ENCODE measurements at regions not wholly inside any gene's neighbourhood (a gene's known extent, or its start where the extent isn't known, plus 50 kb on each side); places are given as distances from the start of the nearest gene placed in this dataset.

DNA sequence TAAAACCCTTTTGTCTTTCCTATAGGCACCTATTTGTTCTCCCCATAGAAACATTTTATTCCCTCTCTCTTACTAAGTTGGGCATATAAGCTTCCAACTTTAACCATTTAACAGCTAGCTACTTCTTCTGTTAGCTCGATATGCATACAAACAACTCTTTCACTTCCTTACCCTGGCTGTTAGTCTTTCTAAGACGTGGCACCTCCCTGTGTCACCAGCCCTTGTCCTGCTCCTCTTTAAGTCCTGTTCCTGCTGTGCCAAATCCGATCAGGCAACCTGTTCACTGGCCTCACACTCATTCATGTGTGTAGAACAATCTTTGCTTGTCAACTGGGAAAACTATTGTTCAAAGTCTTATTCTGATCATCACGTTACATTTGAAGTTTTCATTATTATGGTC is 1376.1 kb upstream of the TENM4 start:
- no peak for DNase-seq

- no peak for DNase-seq
Observed at GRCh38 chr11:80816454-80816847, 1375.6 kb upstream of the TENM4 start.

DNA sequence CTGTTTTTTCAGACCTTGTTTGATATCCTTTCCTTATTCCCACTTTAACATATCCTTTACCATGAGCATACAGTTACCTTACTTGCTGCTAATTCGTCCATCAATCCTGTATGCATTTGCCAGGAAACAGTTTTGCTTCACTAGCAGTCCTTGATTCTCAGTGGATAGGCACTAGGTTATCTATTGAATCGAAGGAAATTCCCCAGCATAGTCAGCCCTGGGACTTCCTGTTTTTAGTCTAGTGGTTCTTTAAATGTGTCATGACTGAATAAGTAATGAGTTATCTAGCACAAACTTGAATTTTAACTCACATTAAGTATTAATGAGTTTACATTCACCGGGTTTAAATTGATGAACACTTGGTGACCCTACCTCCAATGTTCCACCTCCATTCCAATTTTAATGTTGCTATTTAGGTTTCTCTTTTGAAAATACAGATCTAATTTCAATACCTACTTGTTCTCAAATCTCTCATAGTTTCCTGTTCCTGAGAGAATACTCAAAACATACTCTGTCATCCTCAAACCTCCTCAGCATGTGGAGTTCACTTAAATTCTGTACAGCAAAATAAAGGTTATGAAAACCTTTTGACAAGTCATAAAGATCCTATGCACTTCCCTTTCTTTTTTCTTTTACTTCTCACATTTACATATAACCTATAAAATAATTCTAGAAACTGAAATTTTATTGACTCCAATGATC is 1375.1 kb upstream of the TENM4 start:
- no peak for DNase-seq

DNA sequence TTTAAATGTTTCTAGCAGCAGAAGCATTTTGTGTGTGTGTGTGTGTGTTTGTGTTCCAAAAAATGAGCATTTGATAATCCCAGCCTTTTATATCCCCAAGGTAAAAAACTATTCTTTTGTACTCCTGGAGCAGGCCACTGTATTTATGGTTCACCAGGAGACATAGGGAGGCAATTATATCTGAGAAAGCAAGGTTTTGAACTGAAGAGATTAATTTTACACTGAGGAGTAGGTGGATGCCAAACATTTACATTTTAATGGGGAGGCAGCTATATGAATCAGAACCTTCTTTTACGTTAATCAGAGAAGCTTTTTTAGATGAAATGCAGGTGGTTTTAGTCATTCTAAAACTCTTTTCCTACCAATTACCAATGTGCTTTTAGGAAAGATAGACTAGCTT is 1374.0 kb upstream of the TENM4 start:
- DNase-seq, result no peak

GRCh38 chr11:80810695-80811094 is 1369.9 kb upstream of the TENM4 start:
- DNase-seq, result no peak

DNA sequence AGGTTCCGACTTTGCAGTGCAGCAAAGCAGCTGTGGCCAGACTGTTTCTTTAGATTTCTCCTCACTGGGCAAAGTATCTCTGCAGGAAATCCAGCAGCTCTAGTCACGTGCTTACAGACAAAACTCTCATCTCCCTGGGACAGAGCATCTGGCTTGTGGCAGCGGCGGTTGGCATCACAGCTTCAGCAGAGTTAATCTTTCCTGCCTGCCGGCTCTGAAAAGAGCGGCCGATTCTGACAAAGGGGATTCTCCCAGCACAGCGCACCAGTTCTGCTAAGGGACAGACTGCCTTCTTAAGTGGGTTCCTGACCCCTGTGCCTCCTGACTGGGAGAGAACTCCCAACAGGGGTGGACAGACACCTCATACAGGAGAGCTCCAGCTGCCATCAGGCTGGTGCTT is 1357.3 kb upstream of the TENM4 start:
- no peak for DNase-seq

- no peak for DNase-seq
Observed at GRCh38 chr11:80783561-80783960, 1342.7 kb upstream of the TENM4 start.

DNA sequence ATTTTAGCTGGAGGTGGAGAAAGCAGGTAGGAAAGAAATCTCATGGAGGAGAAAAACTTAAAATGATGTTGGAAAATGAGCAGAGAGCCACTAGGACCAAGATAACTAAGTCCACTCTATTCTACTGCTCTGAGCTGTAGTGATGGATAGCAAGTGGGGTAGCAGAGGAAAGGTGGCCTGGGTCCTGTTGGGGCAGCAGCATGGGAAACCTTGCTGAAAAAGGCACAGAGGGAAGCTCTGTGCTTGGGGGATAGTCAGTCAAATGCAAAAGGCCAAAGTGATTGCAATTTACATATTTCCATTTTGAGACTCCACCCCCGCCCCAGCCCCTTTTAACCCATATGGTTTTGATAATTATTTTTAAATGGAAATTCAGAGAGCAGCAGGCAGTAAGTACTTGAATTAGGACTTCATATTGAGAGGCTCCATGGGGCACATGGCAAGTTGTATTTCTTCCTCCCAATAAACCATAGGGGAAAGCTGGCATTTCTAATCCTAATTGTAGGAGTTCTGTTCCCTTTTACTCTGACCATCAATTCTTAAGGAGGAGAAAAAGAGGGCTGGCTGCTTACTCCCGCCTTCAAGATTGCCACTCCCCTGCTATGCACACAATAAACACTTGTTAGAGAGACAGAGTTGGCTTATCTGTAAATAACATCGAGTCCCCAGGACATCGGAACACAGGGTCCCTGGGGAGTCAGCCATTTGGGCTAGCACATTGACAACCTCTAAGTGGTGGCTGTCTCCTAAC is 1341.5 kb upstream of the TENM4 start:
- DNase-seq, result no peak

DNA sequence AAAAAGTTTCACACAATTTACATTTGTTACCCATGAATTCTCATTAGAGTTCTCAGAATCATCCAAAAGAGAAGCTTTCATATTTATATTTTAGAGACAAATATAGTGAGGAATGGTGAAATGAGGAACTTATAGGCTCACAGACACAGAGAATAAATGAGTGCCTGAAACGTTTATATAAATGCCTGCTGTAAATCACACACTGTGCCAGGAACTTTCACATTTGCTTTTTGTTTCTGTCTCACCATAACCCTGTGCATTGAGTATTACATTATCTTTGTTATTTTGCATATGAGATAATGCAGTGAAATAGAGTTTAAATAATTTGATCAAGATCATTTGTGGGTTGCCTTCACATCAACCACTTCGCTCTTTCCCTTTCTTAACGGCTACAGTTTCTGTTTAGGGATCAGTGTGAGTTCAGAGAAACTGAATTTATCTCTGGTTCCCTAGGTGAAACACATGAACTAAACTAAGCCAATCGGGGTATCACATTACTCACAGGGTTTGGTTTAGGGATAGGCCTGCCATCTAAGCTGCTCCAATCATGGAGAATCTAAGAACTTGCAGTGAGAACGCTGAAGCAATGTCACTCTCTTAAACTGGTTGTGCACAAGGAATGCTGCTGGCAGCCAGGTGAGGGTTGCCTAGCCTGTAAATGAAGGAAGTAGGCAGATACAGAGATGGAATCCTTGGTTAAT is 1339.2 kb upstream of the TENM4 start:
- no peak for DNase-seq

- DNase-seq, result no peak
Observed at GRCh38 chr11:80778941-80779340, 1338.1 kb upstream of the TENM4 start.

GRCh38 chr11:80778432-80778831 is 1337.6 kb upstream of the TENM4 start:
- no peak for DNase-seq

DNA sequence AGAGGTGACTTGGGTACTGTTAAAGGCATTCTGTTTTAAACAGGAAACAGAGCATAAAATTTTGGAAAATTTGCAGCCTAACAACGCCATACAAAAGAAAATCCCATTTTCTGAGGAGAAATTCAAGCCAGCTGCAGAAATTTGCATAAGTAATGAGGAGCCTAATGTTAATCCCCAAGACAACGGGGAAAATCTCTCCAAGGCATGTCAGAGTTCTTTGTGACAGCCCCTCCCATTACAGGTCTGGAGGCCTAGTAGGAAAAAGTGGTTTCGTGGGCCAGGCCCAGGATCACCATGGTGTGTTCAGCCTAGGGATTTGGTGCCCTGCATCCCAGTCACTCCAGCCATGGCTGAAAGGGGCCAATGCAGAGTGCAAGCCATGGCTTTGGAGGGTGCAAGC is 1333.1 kb upstream of the TENM4 start:
- DNase-seq, result no peak

- no peak for DNase-seq
Observed at GRCh38 chr11:80771017-80771416, 1330.2 kb upstream of the TENM4 start.

GRCh38 chr11:80758787-80759186 is 1318.0 kb upstream of the TENM4 start:
- DNase-seq, result no peak

DNA sequence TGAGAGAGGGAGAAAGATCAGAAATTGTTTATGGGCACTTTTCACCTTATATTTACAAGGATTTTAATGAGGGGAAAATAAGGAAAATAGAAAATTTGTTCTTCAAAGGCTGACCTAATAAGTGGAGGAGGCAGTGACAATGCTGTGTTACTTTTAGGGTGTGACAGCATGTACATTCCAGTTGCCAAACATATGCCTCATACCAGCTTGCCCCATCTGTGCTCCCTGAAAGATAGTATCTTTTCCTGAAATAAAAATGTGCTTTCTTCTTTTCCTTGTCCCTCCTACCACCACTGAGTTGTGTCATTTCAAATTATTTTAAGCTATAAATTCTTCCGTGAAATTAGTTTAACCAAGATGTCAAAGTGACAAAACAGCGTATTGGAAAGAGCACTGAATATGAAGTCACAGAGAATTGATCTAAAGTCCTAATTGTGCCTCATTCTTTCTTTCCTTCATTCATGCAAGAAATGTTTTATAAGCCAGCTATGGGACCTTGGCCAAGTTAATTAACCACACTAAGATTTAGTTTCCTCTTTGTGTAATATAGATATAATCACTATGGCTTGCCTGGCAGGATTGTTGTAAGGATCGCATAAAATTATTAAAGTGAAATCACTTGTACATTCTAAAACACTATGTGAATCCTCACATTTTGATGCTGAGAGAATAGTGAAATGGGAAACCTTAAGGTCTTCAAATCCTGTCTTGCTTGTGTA is 1307.5 kb upstream of the TENM4 start:
- no peak for DNase-seq

DNA sequence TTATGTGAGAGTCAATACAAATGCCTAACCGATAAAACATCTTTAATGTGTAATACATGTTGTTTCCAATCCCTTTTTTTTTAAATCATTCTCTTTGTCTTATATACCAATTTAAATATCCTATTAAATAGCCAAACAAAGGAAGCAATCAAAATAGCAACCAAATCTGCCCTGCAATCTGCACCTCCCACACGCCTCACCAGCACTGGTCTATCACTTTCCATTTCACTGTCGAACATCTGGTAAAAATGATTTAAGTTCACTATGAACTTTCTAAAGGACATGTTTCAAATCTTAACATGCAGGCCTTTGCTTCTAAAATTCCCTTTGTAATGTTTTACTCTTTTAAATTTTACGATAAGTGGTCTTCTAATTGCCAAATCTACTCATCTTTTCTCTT is 1305.5 kb upstream of the TENM4 start:
- no peak for DNase-seq

GRCh38 chr11:80745416-80745815 is 1304.6 kb upstream of the TENM4 start:
- DNase-seq, result no peak

- DNase-seq, result no peak
Observed at GRCh38 chr11:80733790-80734189, 1293.0 kb upstream of the TENM4 start.

- DNase-seq, result no peak
Observed at GRCh38 chr11:80733361-80733760, 1292.5 kb upstream of the TENM4 start.

DNA sequence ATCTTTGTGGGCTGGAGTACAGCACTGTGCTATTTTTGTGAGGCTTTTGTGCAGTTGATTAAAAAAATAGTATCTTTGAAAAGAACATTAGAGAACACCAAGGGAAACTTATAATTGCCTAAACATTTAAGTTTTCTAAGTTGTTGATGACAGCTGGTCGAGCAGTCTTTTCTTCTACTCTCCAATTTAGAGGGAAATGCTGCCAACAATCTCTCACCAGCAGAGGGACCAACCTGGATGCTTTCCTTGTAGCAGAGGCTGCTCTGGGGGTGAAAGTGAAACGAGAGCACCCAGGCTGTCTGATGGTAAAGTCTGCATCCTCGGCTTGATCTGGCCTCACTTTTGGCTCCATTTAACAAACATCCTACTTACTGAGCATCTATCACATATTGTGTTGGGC is 1286.5 kb upstream of the TENM4 start:
- no peak for DNase-seq

- DNase-seq, result no peak
Observed at GRCh38 chr11:80726236-80726635, 1285.4 kb upstream of the TENM4 start.

- no peak for DNase-seq
Observed at GRCh38 chr11:80724366-80724765, 1283.5 kb upstream of the TENM4 start.

- no peak for DNase-seq
Observed at GRCh38 chr11:80722629-80723028, 1281.8 kb upstream of the TENM4 start.
